GM23338 (cell line): ENCODE measurements at regions not wholly inside any gene's neighbourhood (a gene's known extent, or its start where the extent isn't known, plus 50 kb on each side); places are given as distances from the start of the nearest gene placed in this dataset.
A peak's percentile ranks its signal among the peaks of the same experiment; 100 is the strongest.

Experiments
- ATAC-seq: fragments of 200-7000 bp; cut with Tn5 transposase; 3 replicates; pipeline ENCODE4 v1.9.1; 2020
- DNase-seq: peaks from one replicate; pipeline ENCODE4 v3.0.0-alpha.2; 2015; ENCODE audit warnings: low spot score
- H2AFZ ChIP-seq: fragments of 200-600 bp; sonication (generic); 2 replicates; pipeline ENCODE4 v1.8.0; 2016; ENCODE audit warnings: antibody characterized with exemption, mild to moderate bottlenecking, moderate library complexity
- H3F3A ChIP-seq: fragments of 200-600 bp; sonication (generic); replicated peaks from 2 replicates; pipeline ENCODE4 v1.8.0; 2017; ENCODE audit warnings: antibody characterized with exemption, mixed run types, low read depth
- H3K27ac ChIP-seq: fragments of 200-600 bp; sonication (generic); 2 replicates; pipeline ENCODE4 v1.6.1; 2016; ENCODE audit warnings: low read depth
- H3K27me3 ChIP-seq: fragments of 200-600 bp; sonication (generic); 2 replicates; pipeline ENCODE4 v1.8.0; 2016; ENCODE audit warnings: mild to moderate bottlenecking, mixed run types, moderate library complexity; ENCODE audit not compliant: insufficient read depth
- H3K36me3 ChIP-seq: fragments of 200-600 bp; sonication (generic); 2 replicates; pipeline ENCODE4 v1.8.0; 2016; ENCODE audit warnings: mild to moderate bottlenecking; ENCODE audit not compliant: insufficient read depth
- H3K4me1 ChIP-seq: fragments of 200-600 bp; sonication (generic); 2 replicates; pipeline ENCODE4 v1.8.0; 2016; ENCODE audit warnings: mild to moderate bottlenecking, moderate library complexity; ENCODE audit not compliant: insufficient read depth
- H3K4me2 ChIP-seq: fragments of 200-600 bp; sonication (generic); 2 replicates; pipeline ENCODE4 v1.7.1; 2017; ENCODE audit warnings: mixed run types
- H3K4me3 ChIP-seq: fragments of 200-600 bp; sonication (generic); 2 replicates; pipeline ENCODE4 v1.6.1; 2016; ENCODE audit warnings: mixed run types
- H3K79me2 ChIP-seq: fragments of 200-600 bp; sonication (generic); replicated peaks from 2 replicates; pipeline ENCODE4 v1.8.0; 2017; ENCODE audit warnings: mild to moderate bottlenecking; ENCODE audit not compliant: insufficient read depth
- H3K9me2 ChIP-seq: fragments of 200-600 bp; sonication (generic); 2 replicates; pipeline ENCODE4 v1.8.0; 2017; ENCODE audit not compliant: insufficient read depth
- H4K20me1 ChIP-seq: fragments of 200-600 bp; sonication (generic); replicated peaks from 2 replicates; pipeline ENCODE4 v1.8.0; 2017; ENCODE audit warnings: mild to moderate bottlenecking; ENCODE audit not compliant: insufficient read depth
- H3K27ac Mint-ChIP-seq: 2 replicates; pipeline ENCODE4 v1.8.0; 2020; ENCODE audit warnings: inconsistent platforms, mild to moderate bottlenecking, moderate library complexity, mixed read lengths
- H3K27me3 Mint-ChIP-seq: 3 replicates; pipeline ENCODE4 v1.8.0; 2022; ENCODE audit warnings: low read depth, mild to moderate bottlenecking, moderate library complexity, mixed read lengths, inconsistent platforms; ENCODE audit not compliant: insufficient read depth, poor library complexity
- H3K36me3 Mint-ChIP-seq: 3 replicates; pipeline ENCODE4 v1.8.0; 2021; ENCODE audit warnings: low read depth, mild to moderate bottlenecking, inconsistent platforms, moderate library complexity, mixed read lengths
- H3K4me1 Mint-ChIP-seq: 3 replicates; pipeline ENCODE4 v1.8.0; 2020; ENCODE audit warnings: mild to moderate bottlenecking, inconsistent platforms, mixed read lengths
- H3K4me3 Mint-ChIP-seq: 3 replicates; pipeline ENCODE4 v1.8.0; 2021; ENCODE audit warnings: moderate library complexity, mild to moderate bottlenecking, inconsistent platforms, mixed read lengths
- H3K9me3 Mint-ChIP-seq: 3 replicates; pipeline ENCODE4 v1.8.0; 2020; ENCODE audit warnings: moderate library complexity, mild to moderate bottlenecking, inconsistent platforms, mixed read lengths
- CREB1 ChIP-seq: fragments of 250-450 bp; sonication (Bioruptor Pico); IDR thresholded peaks from 2 replicates; pipeline ENCODE4 v1.5.0; 2020; ENCODE audit warnings: low read depth, mild to moderate bottlenecking, moderate library complexity
- EZH2phosphoT487 ChIP-seq: fragments of 200-600 bp; sonication (generic); IDR thresholded peaks from one replicate; pipeline ENCODE4 v1.8.1; 2018; ENCODE audit warnings: antibody characterized with exemption; ENCODE audit not compliant: unreplicated experiment
- JUNB ChIP-seq: IDR thresholded peaks from one replicate; pipeline ENCODE4 v1.6.1; 2016; ENCODE audit warnings: antibody characterized with exemption; ENCODE audit not compliant: unreplicated experiment
- NANOG ChIP-seq: IDR thresholded peaks from 2 replicates; pipeline ENCODE4 v1.6.1; 2016; ENCODE audit warnings: antibody characterized with exemption, borderline replicate concordance
- STAT1 ChIP-seq: IDR thresholded peaks from one replicate; pipeline ENCODE4 v1.6.1; 2016; ENCODE audit warnings: antibody characterized with exemption; ENCODE audit not compliant: unreplicated experiment
- ZNF331 ChIP-seq: fragments of 250-450 bp; sonication (Bioruptor Pico); IDR thresholded peaks from 2 replicates; pipeline ENCODE4 v1.5.0; 2020; ENCODE audit warnings: low read depth, mild to moderate bottlenecking, moderate library complexity
- TF ChIP-seq, protein P1 (sequence below): fragments of 250-450 bp; sonication (Bioruptor Pico); IDR thresholded peaks from 2 replicates; pipeline ENCODE4 v1.5.0; 2020; ENCODE audit warnings: mild to moderate bottlenecking, moderate library complexity

DNA sequence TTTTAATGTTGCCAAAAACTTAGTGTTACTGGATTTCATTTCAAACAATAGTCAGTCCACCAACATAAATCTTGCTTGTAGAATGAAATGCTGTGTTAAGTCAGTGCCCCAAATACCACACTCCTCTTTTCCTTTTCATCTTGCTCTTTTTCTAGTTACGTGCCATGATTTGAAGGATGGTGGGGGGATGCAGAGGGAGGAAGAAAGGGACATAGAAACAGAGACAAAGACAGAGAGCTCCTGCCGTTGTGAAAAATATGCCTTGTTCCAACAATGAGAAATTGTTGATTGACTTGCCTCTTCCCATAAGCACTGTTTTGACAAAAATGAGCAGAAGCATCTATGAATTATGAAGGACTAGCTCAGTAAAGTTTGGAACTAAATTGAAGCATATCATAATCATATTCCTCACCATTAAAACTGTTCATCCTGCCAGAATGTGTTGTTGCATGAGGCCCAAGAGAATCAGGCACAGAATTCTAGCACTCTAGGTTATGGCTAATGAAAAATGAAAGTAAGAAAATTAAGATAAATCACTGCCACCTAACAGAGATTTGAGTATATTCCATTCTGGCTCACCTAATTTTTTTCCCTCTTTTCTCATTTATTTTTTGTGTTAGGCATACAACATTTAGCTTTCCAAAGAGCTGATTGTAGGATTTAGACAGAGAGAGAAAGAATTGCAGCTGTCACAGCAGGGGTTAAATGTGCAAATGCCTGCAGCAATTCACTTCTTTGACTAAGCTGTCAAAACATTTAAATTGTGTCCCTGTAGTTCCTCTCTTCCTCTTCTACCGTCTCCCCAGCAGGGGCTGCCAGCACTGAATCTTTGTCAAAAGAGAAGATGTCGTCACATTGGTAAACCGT is 111.6 kb upstream of the PTPN13 start (continued):
- TF ChIP-seq, protein P1, sequence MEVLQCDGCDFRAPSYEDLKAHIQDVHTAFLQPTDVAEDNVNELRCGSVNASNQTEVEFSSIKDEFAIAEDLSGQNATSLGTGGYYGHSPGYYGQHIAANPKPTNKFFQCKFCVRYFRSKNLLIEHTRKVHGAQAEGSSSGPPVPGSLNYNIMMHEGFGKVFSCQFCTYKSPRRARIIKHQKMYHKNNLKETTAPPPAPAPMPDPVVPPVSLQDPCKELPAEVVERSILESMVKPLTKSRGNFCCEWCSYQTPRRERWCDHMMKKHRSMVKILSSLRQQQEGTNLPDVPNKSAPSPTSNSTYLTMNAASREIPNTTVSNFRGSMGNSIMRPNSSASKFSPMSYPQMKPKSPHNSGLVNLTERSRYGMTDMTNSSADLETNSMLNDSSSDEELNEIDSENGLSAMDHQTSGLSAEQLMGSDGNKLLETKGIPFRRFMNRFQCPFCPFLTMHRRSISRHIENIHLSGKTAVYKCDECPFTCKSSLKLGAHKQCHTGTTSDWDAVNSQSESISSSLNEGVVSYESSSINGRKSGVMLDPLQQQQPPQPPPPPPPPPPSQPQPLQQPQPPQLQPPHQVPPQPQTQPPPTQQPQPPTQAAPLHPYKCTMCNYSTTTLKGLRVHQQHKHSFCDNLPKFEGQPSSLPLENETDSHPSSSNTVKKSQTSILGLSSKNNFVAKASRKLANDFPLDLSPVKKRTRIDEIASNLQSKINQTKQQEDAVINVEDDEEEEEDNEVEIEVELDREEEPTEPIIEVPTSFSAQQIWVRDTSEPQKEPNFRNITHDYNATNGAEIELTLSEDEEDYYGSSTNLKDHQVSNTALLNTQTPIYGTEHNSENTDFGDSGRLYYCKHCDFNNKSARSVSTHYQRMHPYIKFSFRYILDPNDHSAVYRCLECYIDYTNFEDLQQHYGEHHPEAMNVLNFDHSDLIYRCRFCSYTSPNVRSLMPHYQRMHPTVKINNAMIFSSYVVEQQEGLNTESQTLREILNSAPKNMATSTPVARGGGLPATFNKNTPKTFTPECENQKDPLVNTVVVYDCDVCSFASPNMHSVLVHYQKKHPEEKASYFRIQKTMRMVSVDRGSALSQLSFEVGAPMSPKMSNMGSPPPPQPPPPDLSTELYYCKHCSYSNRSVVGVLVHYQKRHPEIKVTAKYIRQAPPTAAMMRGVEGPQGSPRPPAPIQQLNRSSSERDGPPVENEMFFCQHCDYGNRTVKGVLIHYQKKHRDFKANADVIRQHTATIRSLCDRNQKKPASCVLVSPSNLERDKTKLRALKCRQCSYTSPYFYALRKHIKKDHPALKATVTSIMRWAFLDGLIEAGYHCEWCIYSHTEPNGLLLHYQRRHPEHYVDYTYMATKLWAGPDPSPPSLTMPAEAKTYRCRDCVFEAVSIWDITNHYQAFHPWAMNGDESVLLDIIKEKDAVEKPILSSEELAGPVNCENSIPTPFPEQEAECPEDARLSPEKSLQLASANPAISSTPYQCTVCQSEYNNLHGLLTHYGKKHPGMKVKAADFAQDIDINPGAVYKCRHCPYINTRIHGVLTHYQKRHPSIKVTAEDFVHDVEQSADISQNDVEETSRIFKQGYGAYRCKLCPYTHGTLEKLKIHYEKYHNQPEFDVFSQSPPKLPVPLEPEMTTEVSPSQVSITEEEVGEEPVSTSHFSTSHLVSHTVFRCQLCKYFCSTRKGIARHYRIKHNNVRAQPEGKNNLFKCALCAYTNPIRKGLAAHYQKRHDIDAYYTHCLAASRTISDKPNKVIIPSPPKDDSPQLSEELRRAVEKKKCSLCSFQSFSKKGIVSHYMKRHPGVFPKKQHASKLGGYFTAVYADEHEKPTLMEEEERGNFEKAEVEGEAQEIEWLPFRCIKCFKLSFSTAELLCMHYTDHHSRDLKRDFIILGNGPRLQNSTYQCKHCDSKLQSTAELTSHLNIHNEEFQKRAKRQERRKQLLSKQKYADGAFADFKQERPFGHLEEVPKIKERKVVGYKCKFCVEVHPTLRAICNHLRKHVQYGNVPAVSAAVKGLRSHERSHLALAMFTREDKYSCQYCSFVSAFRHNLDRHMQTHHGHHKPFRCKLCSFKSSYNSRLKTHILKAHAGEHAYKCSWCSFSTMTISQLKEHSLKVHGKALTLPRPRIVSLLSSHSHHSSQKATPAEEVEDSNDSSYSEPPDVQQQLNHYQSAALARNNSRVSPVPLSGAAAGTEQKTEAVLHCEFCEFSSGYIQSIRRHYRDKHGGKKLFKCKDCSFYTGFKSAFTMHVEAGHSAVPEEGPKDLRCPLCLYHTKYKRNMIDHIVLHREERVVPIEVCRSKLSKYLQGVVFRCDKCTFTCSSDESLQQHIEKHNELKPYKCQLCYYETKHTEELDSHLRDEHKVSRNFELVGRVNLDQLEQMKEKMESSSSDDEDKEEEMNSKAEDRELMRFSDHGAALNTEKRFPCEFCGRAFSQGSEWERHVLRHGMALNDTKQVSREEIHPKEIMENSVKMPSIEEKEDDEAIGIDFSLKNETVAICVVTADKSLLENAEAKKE (CRISPR knock-in tag) = peak; percentile 56; the same call in 1 of the 2 replicates
- TF ChIP-seq CREB1 (CRISPR knock-in tag) (peak; percentile 85), ZNF331 (CRISPR knock-in tag) (no peak), STAT1 (no peak)

GRCh38 chr4:86483173-86483490 is 111.0 kb upstream of the PTPN13 start:
- TF ChIP-seq EZH2phosphoT487 = no peak
- TF ChIP-seq NANOG = no peak
- no peak for TF ChIP-seq JUNB
- TF ChIP-seq ZNF331 (CRISPR knock-in tag) = no peak
- Histone ChIP-seq H3K79me2 (no peaks in the 10 kb centered on the region), H2AFZ (no peak overlapping the region), H3K36me3 (no peaks in the 10 kb centered on the region), H4K20me1 (no peaks in the 10 kb centered on the region), H3K4me1 (peaks cover 39% of the 10 kb centered on the region), H3F3A (no peaks in the 10 kb centered on the region), H3K27me3 (no peaks in the 10 kb centered on the region), H3K4me2 (no peak overlapping the region), H3K4me3 (no peak overlapping the region), H3K27ac (peak overlapping the region; percentile 65), H3K9me2 (no peaks in the 10 kb centered on the region)
- peak overlapping the region; percentile 94 for H3K27ac Mint-ChIP-seq
- peak overlapping the region; percentile 43 for H3K4me3 Mint-ChIP-seq
- no peak for ATAC-seq
- peaks cover 30% of the 10 kb centered on the region; the same call in 2 of the 3 replicates for H3K4me1 Mint-ChIP-seq
- H3K36me3 Mint-ChIP-seq = peaks cover 26% of the 10 kb centered on the region
- no peaks in the 10 kb centered on the region for H3K27me3 Mint-ChIP-seq
- DNase-seq = no peak
- peaks cover 13% of the 10 kb centered on the region; the same call in 2 of the 3 replicates for H3K9me3 Mint-ChIP-seq
